ENCODE measurements at regions not wholly inside any gene's neighbourhood (a gene's known extent, or its start where the extent isn't known, plus 50 kb on each side); places are given as distances from the start of the nearest gene placed in this dataset.

DNA sequence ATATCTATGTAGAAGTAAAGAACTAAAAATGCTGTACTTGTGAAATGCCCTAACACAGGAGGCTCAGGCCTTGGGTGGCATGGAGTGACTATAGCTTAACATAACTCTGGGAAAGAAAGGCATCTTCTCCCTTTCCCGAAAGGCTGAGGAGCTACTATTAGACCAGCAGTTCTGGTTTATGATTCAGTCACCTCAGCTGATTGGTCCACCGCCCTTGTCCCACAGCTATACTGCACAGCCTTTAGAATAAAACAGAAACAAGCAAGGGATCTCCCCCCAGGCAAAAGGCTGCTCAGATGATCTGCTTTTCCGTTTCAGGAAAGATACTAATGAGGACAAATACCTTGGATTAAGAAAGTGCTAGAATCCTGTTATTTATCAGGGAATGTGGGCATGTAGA is 171.3 kb downstream of the SNCA start:
- DNase-seq (ENCODE audit: low read depth in 1 of 2, low spot score in 1 of 2): no peak

DNA sequence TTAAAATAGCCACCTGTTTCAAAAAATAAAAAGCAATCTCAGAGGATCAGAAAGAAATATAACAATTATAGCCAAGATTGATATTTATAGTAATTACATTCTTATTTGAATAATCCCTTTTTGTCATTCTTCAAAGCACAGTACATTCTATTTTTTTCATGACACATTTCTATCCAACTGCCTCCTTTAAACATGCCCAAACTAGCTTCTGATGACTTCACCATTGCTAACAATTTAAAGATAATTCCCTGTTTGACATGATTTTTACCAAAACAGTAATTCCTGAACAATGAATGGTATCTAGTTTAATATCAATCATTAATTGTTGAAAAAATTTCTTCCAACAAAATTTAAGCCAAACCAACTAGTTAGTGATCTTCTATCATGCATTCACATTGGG is 172.4 kb downstream of the SNCA start:
- DNase-seq (ENCODE audit: low read depth in 1 of 2, low spot score in 1 of 2): no peak

GRCh38 chr4:89661173-89661899 is 175.6 kb downstream of the SNCA start:
- DNase-seq (ENCODE audit: low read depth in 1 of 2, low spot score in 1 of 2): no peak

- no peak for DNase-seq (ENCODE audit: low read depth in 1 of 2, low spot score in 1 of 2)
These were observed 176.4 kb downstream of the SNCA start for GRCh38 chr4:89660444-89661172.

GRCh38 chr4:89658701-89659024 is 178.3 kb downstream of the SNCA start:
- DNase-seq (ENCODE audit: low read depth in 1 of 2, low spot score in 1 of 2): no peak

- no peak for DNase-seq (ENCODE audit: low read depth in 1 of 2, low spot score in 1 of 2)
These were observed 178.8 kb downstream of the SNCA start for GRCh38 chr4:89657931-89658700.

DNA sequence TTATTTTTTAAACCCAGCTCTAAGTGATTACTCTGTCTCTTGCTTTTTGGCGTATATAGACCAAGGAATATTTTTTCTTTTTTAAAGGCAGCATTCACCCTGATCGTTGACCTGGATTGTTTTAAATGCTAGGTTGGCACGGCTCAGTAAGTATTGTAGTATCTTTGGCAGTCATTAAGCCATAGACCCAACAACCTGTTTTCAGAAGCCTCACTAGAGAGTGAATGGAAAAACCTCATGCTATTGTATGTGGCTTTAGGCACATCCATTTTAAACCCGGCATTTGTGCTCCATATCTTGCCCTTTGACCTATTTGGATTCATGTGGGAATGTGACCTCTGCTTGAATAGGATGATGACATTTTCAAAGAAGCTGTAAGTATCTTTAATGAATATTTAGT is 183.9 kb downstream of the SNCA start:
- no peak for DNase-seq (ENCODE audit: low read depth in 1 of 2, low spot score in 1 of 2)

- no peak for DNase-seq (ENCODE audit: low read depth in 1 of 2, low spot score in 1 of 2)
These were observed 191.5 kb downstream of the SNCA start for GRCh38 chr4:89645482-89645881.

DNA sequence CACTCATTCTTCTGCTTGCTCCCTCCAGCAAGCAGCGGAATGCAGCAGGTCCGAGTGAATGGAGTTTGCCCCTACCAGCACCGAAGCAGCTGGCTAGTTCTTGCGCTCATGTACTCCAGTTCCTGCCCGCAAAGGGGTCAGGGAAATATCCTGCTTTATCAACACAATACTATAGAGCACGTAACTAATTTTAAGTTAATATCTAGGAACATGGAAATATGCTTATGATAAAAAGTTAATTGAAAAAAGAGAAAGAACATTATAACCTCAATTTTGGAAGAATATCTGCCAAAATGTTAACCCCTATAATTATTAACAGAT is 195.6 kb downstream of the SNCA start:
- no peak for DNase-seq (ENCODE audit: low read depth in 1 of 2, low spot score in 1 of 2)

DNA sequence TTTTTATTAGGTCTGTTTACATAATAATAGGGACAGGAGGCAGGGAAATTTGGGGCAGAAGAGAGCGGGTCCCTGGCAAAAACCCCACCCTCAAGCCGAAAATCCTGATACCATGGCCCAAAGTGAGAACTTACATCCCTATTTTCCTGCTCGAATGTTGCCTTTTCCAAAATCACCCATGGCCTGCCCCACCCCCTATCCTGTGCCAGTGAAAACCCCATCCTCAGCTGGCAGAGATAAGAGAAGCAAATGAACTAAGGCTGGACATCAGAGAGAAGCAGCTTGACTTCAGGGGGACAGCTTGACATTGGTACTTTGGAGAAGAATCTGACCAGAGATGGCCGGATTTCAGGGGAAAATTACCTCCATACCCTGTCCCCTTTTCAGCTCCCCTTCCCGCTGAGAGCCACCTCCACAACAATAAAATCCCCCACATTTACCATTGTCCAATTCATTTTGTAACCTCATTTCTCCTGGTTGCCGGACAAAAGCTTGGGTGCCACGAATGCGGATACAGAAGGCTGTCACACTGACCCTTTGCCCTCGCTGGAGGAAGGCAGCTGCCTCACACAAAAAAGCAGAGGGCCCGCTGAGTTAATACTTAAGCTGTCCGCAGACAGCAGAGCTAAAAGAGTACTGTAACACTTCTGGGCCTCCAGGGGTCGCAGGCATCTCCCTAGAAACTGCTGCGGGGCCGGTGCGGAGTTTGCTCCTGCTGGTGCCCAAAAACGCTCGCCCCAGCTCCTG is 196.2 kb downstream of the SNCA start:
- no peak for DNase-seq (ENCODE audit: low read depth in 1 of 2, low spot score in 1 of 2)

- DNase-seq (ENCODE audit: low read depth in 1 of 2, low spot score in 1 of 2): no peak
These were observed 197.6 kb downstream of the SNCA start for GRCh38 chr4:89639395-89639794.

DNA sequence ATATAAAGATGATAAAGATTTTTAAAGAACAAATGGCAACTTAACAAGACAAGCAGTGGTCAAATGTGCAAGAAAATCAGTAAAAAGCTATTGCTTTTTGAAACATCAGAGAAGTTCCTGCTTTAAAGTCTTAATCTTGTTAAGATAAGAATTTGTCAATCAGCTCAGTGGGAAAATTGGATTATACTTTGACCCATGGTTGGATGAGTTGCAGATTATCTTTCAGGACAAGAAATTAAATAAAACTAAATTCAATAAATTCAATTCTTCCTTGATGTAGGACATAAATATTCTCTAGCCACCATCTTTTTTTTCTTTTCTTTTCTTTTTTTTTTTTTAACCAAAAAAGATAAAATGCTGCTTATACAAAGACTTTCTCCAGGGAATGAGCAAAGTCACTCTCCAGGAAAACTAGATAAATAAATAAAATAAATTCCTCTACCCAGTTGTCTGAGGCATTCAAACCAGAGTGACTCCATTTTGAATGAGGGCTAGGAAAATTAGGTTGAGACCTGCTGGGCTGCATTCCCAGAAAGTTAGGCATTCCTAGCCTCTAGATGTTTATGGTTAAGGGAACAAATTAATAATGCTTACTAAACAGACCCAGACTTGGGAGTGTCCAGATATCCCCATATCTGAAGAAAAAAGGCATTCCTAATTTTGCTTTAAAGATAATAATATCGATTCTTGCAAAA is 211.2 kb downstream of the SNCA start:
- DNase-seq (ENCODE audit: low read depth in 1 of 2, low spot score in 1 of 2): no peak

- DNase-seq (ENCODE audit: low read depth in 1 of 2, low spot score in 1 of 2): no peak
These were observed 217.6 kb downstream of the SNCA start for GRCh38 chr4:89619206-89619962.

- DNase-seq (ENCODE audit: low read depth in 1 of 2, low spot score in 1 of 2): no peak
These were observed 218.8 kb downstream of the SNCA start for GRCh38 chr4:89618151-89618550.

DNA sequence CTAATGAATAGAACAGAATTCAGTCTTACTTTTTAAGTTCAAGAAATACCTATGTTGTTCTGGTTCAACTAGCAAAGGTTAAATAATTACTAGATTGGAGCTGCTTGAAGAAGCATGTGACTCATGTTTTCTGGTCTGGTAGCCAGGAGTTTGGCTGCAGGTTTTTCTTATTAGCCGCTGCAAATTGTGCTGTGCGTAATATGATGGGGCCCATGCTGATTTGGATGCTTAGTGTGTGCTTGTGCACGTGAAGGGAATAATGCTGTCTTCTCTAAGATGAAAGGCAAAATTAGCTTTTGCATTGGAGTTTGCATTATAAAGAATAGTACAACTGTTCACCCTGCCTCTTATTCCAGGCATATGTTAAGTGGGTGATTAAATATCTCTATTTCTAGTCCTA is 219.6 kb downstream of the SNCA start:
- no peak for DNase-seq (ENCODE audit: low read depth in 1 of 2, low spot score in 1 of 2)

- DNase-seq (ENCODE audit: low read depth in 1 of 2, low spot score in 1 of 2): no peak
These were observed 220.6 kb downstream of the SNCA start for GRCh38 chr4:89616382-89616781.

GRCh38 chr4:89615051-89615450 is 221.9 kb downstream of the SNCA start:
- DNase-seq (ENCODE audit: low read depth in 1 of 2, low spot score in 1 of 2): no peak

GRCh38 chr4:89614155-89614554 is 222.8 kb downstream of the SNCA start:
- DNase-seq (ENCODE audit: low read depth in 1 of 2, low spot score in 1 of 2): no peak

DNA sequence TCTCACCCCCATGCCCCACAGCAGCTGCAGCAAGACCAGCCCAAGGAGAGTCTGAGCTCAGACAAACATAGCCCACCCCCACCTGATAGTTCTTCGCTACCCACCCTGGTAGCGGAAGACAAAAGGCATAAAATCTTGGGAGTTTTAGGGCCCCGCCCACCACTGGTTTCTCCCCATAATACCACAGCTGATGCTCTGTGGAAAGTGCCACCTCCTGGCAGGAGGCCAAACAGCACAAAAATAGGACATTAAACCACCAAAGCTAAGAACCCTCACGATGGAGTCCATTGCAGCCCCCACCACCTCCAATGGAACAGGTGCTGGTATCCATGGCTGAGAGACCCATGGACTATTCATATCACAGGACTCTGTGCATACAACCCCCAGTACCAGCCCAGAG is 226.7 kb downstream of the SNCA start:
- no peak for DNase-seq (ENCODE audit: low read depth in 1 of 2, low spot score in 1 of 2)

DNA sequence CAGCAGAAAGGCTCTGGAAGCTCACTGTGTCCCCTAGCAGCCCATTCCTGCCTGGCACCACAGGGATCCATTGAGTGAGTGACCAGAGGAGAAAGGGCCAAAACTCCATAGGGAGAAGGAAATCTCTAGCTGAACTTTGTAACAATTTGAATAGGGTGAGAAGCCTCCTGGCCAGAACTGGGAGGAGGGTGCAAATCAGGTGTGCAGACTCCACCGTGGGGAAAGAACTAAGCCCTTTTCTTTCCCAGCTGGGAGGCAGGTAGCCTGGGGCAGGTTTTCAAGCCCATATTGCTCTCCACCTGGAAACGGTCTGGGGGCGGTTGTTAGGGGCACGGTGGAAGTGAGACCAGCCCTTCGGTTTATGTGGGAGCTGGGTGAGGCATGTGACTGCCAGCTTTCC is 227.2 kb downstream of the SNCA start:
- no peak for DNase-seq (ENCODE audit: low read depth in 1 of 2, low spot score in 1 of 2)
